ENCODE measurements at regions not wholly inside any gene's neighbourhood (a gene's known extent, or its start where the extent isn't known, plus 50 kb on each side); places are given as distances from the start of the nearest gene placed in this dataset.
"Not testable (repeated sequence)": the region's sequence is repeated elsewhere in the genome, so short reads cannot be mapped to it uniquely, and the experiment has no call there.

- DNase-seq (ENCODE audit: low read depth in 3 of 3): peak in 1 of 3 experiments; percentile 43
These were observed 122.3 kb upstream of the TBL1X start for GRCh38 chrX:9342561-9343051.

- no peak for DNase-seq (ENCODE audit: low read depth in 3 of 3)
These were observed 120.9 kb upstream of the TBL1X start for GRCh38 chrX:9343971-9344370.

GRCh38 chrX:9345957-9346356 lies 118.9 kb upstream of the TBL1X start:
- no peak for DNase-seq (ENCODE audit: low read depth in 3 of 3)

- no peak for DNase-seq (ENCODE audit: low read depth in 3 of 3)
These were observed 115.0 kb upstream of the TBL1X start for GRCh38 chrX:9349572-9350494.

GRCh38 chrX:9351126-9351525 lies 113.7 kb upstream of the TBL1X start:
- DNase-seq (ENCODE audit: low read depth in 3 of 3): no peak

- DNase-seq (ENCODE audit: low read depth in 3 of 3): no peak
These were observed 112.6 kb upstream of the TBL1X start for GRCh38 chrX:9352243-9352642.

GRCh38 chrX:9352694-9353411 lies 112.0 kb upstream of the TBL1X start:
- DNase-seq (ENCODE audit: low read depth in 3 of 3): no peak

GRCh38 chrX:9354918-9355317 lies 109.9 kb upstream of the TBL1X start:
- DNase-seq (ENCODE audit: low read depth in 3 of 3): no peak

GRCh38 chrX:9355739-9356138 lies 109.1 kb upstream of the TBL1X start:
- DNase-seq (ENCODE audit: low read depth in 3 of 3): no peak

- no peak for DNase-seq (ENCODE audit: low read depth in 3 of 3)
These were observed 108.0 kb upstream of the TBL1X start for GRCh38 chrX:9356846-9357245.

GRCh38 chrX:9357518-9358114 lies 107.2 kb upstream of the TBL1X start:
- DNase-seq (ENCODE audit: low read depth in 3 of 3): no peak

GRCh38 chrX:9362363-9362928 lies 102.4 kb upstream of the TBL1X start:
- no peak for DNase-seq (ENCODE audit: low read depth in 3 of 3)

- no peak for DNase-seq (ENCODE audit: low read depth in 3 of 3)
These were observed 97.4 kb upstream of the TBL1X start for GRCh38 chrX:9367421-9367820.

- DNase-seq (ENCODE audit: low read depth in 3 of 3): no peak
These were observed 96.6 kb upstream of the TBL1X start for GRCh38 chrX:9368262-9368661.

- DNase-seq (ENCODE audit: low read depth in 3 of 3): no peak
These were observed 95.0 kb upstream of the TBL1X start for GRCh38 chrX:9369802-9370291.

- no peak for DNase-seq (ENCODE audit: low read depth in 3 of 3)
These were observed 94.0 kb upstream of the TBL1X start for GRCh38 chrX:9370893-9371292.

- DNase-seq (ENCODE audit: low read depth in 3 of 3): no peak
These were observed 92.0 kb upstream of the TBL1X start for GRCh38 chrX:9372866-9373265.

- no peak for DNase-seq (ENCODE audit: low read depth in 3 of 3)
These were observed 91.1 kb upstream of the TBL1X start for GRCh38 chrX:9373789-9374188.

- no peak for DNase-seq (ENCODE audit: low read depth in 3 of 3)
These were observed 90.3 kb upstream of the TBL1X start for GRCh38 chrX:9374555-9374954.

GRCh38 chrX:9376111-9376510 lies 88.7 kb upstream of the TBL1X start:
- DNase-seq (ENCODE audit: low read depth in 3 of 3): no peak

- DNase-seq (ENCODE audit: low read depth in 3 of 3): not testable (repeated sequence)
These were observed 87.6 kb upstream of the TBL1X start for GRCh38 chrX:9377216-9377615.
